ENCODE measurements at regions not wholly inside any gene's neighbourhood (a gene's known extent, or its start where the extent isn't known, plus 50 kb on each side); places are given as distances from the start of the nearest gene placed in this dataset.

DNA sequence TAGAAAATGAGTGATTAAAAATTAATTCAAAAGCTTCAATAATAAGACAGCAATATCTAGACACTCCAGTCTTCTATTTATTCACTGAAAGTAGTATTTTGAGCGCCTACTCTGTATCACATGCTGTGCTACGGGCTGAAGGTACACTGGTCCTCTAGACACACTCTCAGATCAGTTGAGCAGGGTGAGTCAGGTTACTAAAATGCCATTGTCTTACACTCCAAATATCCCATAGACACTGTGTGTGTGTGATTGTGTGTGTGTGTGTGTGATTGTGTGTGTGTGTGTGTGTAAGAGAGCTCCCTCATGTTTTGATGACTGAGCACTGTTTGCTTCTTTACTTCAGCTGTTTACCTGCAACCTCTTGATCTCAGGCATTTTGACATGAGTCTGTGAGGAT, 342.8 kb upstream of the BOD1L1 start:
- TF ChIP-seq POLR2A (IDR thresholded peaks at IDR 0.05) (no peak), CTCF (IDR thresholded peaks at IDR 0.05 in 4 of 5, conservative IDR thresholded peaks at IDR 0.05 in 1 of 5) (no peak)

All from gastrocnemius medialis (tissue), 4 donors.